ENCODE measurements at regions not wholly inside any gene's neighbourhood (a gene's known extent, or its start where the extent isn't known, plus 50 kb on each side); places are given as distances from the start of the nearest gene placed in this dataset.
"Not testable (repeated sequence)": the region's sequence is repeated elsewhere in the genome, so short reads cannot be mapped to it uniquely, and the experiment has no call there.

GRCh38 chr6:67880939-67881705 lies 754.0 kb upstream of the ADGRB3 start:
- Histone ChIP-seq H2AFZ (ENCODE audit: low read length) (no peak overlapping the region), H3K4me3 (ENCODE audit: low read length) (no peak overlapping the region), H3K27ac (ENCODE audit: low read length) (no peak overlapping the region), H3K4me2 (ENCODE audit: low read depth, low read length) (no peak overlapping the region), H4K20me1 (ENCODE audit: insufficient read depth, low read length) (no peaks in the 10 kb centered on the region), H3K9me2 (replicated peaks; ENCODE audit: insufficient read depth, low read length) (no peaks in the 10 kb centered on the region), H3K4me1 (ENCODE audit: low read length) (no peaks in the 10 kb centered on the region), H3K36me3 (replicated peaks; ENCODE audit: insufficient read depth, low read length) (no peaks in the 10 kb centered on the region), H3F3A (ENCODE audit: insufficient read depth, low read length) (no peaks in the 10 kb centered on the region), H3K27me3 (replicated peaks; ENCODE audit: insufficient read depth, low read length) (no peaks in the 10 kb centered on the region), H3K79me2 (ENCODE audit: low read length) (no peaks in the 10 kb centered on the region), H3K9ac (ENCODE audit: low read length) (no peak overlapping the region), H3K9me3 (replicated peaks; ENCODE audit: insufficient read depth, low read length) (no peaks in the 10 kb centered on the region)
- DNase-seq, result no peak
- TF ChIP-seq EZH2 (optimal IDR thresholded peaks at IDR 0.05; ENCODE audit: low read depth, low read length), result no peak
- TF ChIP-seq EZH2phosphoT487 (IDR thresholded peaks at IDR 0.05; ENCODE audit: low read length), result no peak
- no peak for TF ChIP-seq CTCF (IDR thresholded peaks at IDR 0.05; ENCODE audit: low read length)

GRCh38 chr6:67880343-67880742 lies 754.7 kb upstream of the ADGRB3 start:
- not testable (repeated sequence) for H3K9ac ChIP-seq (ENCODE audit: low read length); H3K4me3 ChIP-seq (ENCODE audit: low read length); H4K20me1 ChIP-seq (ENCODE audit: insufficient read depth, low read length); H3K4me1 ChIP-seq (ENCODE audit: low read length); H3K27ac ChIP-seq (ENCODE audit: low read length); H3K79me2 ChIP-seq (ENCODE audit: low read length); H3K4me2 ChIP-seq (ENCODE audit: low read depth, low read length); H3K9me3 ChIP-seq (replicated peaks; ENCODE audit: insufficient read depth, low read length); H3F3A ChIP-seq (ENCODE audit: insufficient read depth, low read length); DNase-seq; H3K9me2 ChIP-seq (replicated peaks; ENCODE audit: insufficient read depth, low read length); H3K36me3 ChIP-seq (replicated peaks; ENCODE audit: insufficient read depth, low read length); H2AFZ ChIP-seq (ENCODE audit: low read length); H3K27me3 ChIP-seq (replicated peaks; ENCODE audit: insufficient read depth, low read length)

- not testable (repeated sequence) for H2AFZ ChIP-seq (ENCODE audit: low read length)
Measured at GRCh38 chr6:67879928-67880327, 755.2 kb upstream of the ADGRB3 start.

GRCh38 chr6:67879105-67879904 lies 755.8 kb upstream of the ADGRB3 start:
- not testable (repeated sequence) for H3K36me3 ChIP-seq (replicated peaks; ENCODE audit: insufficient read depth, low read length); H3K27me3 ChIP-seq (replicated peaks; ENCODE audit: insufficient read depth, low read length); H3K9ac ChIP-seq (ENCODE audit: low read length); H3K4me2 ChIP-seq (ENCODE audit: low read depth, low read length); H2AFZ ChIP-seq (ENCODE audit: low read length); H3K4me3 ChIP-seq (ENCODE audit: low read length); H3K9me2 ChIP-seq (replicated peaks; ENCODE audit: insufficient read depth, low read length); H3K4me1 ChIP-seq (ENCODE audit: low read length); H4K20me1 ChIP-seq (ENCODE audit: insufficient read depth, low read length); DNase-seq; H3F3A ChIP-seq (ENCODE audit: insufficient read depth, low read length); H3K9me3 ChIP-seq (replicated peaks; ENCODE audit: insufficient read depth, low read length); H3K27ac ChIP-seq (ENCODE audit: low read length); H3K79me2 ChIP-seq (ENCODE audit: low read length)

More at GRCh38 chr6:67879928-67880327, 755.2 kb upstream of the ADGRB3 start:
- not testable (repeated sequence) for H3K4me1 ChIP-seq (ENCODE audit: low read length); H3K4me3 ChIP-seq (ENCODE audit: low read length); H3K9me2 ChIP-seq (replicated peaks; ENCODE audit: insufficient read depth, low read length); H3K9me3 ChIP-seq (replicated peaks; ENCODE audit: insufficient read depth, low read length); H3K9ac ChIP-seq (ENCODE audit: low read length); H3K36me3 ChIP-seq (replicated peaks; ENCODE audit: insufficient read depth, low read length); DNase-seq; H3K27ac ChIP-seq (ENCODE audit: low read length); H3F3A ChIP-seq (ENCODE audit: insufficient read depth, low read length); H3K79me2 ChIP-seq (ENCODE audit: low read length); H4K20me1 ChIP-seq (ENCODE audit: insufficient read depth, low read length); H3K27me3 ChIP-seq (replicated peaks; ENCODE audit: insufficient read depth, low read length); H3K4me2 ChIP-seq (ENCODE audit: low read depth, low read length)

GRCh38 chr6:67878216-67878615 lies 756.9 kb upstream of the ADGRB3 start:
- DNase-seq; H3K9me3 ChIP-seq (replicated peaks; ENCODE audit: insufficient read depth, low read length): not testable (repeated sequence)

More at GRCh38 chr6:67878216-67878615, 756.9 kb upstream of the ADGRB3 start:
- H3K4me2 ChIP-seq (ENCODE audit: low read depth, low read length); H3K9ac ChIP-seq (ENCODE audit: low read length); H3K9me2 ChIP-seq (replicated peaks; ENCODE audit: insufficient read depth, low read length); H3K4me1 ChIP-seq (ENCODE audit: low read length); H3K79me2 ChIP-seq (ENCODE audit: low read length); H3K27ac ChIP-seq (ENCODE audit: low read length); H3F3A ChIP-seq (ENCODE audit: insufficient read depth, low read length); H2AFZ ChIP-seq (ENCODE audit: low read length); H3K27me3 ChIP-seq (replicated peaks; ENCODE audit: insufficient read depth, low read length); H3K36me3 ChIP-seq (replicated peaks; ENCODE audit: insufficient read depth, low read length); H3K4me3 ChIP-seq (ENCODE audit: low read length); H4K20me1 ChIP-seq (ENCODE audit: insufficient read depth, low read length): not testable (repeated sequence)
